H9 (cell line): ENCODE measurements at regions not wholly inside any gene's neighbourhood (a gene's known extent, or its start where the extent isn't known, plus 50 kb on each side); places are given as distances from the start of the nearest gene placed in this dataset.

Source experiments
- DNase-seq: peaks from one replicate; pipeline ENCODE4 v3.0.0-alpha.2; 2017
- H2AFZ ChIP-seq: one replicate; pipeline ENCODE4 v1.6.1; 2013; ENCODE audit warnings: mild to moderate bottlenecking, low read length, control low read depth, moderate library complexity
- H2AK5ac ChIP-seq: 2 replicates; pipeline ENCODE4 v1.6.1; 2013; ENCODE audit warnings: low read length, control low read depth, mixed read lengths; ENCODE audit not compliant: insufficient read length
- H2BK120ac ChIP-seq: one replicate; pipeline ENCODE4 v1.6.1; 2013; ENCODE audit warnings: low read depth, mild to moderate bottlenecking, low read length, control low read depth, inconsistent platforms; ENCODE audit not compliant: poor library complexity, severe bottlenecking
- H2BK12ac ChIP-seq: 2 replicates; pipeline ENCODE4 v1.6.1; 2013; ENCODE audit warnings: low read length, control low read depth, mixed read lengths, low read depth; ENCODE audit not compliant: insufficient read length
- H2BK15ac ChIP-seq: 2 replicates; pipeline ENCODE4 v1.6.1; 2013; ENCODE audit warnings: low read depth, low read length, control low read depth
- H2BK20ac ChIP-seq: one replicate; pipeline ENCODE4 v1.6.1; 2013; ENCODE audit warnings: low read depth, mild to moderate bottlenecking, low read length, control low read depth, inconsistent platforms; ENCODE audit not compliant: poor library complexity, severe bottlenecking
- H2BK5ac ChIP-seq: 2 replicates; pipeline ENCODE4 v1.6.1; 2013; ENCODE audit warnings: low read length, control low read depth, mixed read lengths; ENCODE audit not compliant: insufficient read length
- H3K14ac ChIP-seq: 2 replicates; pipeline ENCODE4 v1.6.1; 2013; ENCODE audit warnings: low read length, control low read depth; ENCODE audit not compliant: insufficient read depth
- H3K18ac ChIP-seq: 2 replicates; pipeline ENCODE4 v1.6.1; 2013; ENCODE audit warnings: low read depth, mild to moderate bottlenecking, mixed read lengths, low read length, control low read depth; ENCODE audit not compliant: insufficient read length
- H3K23ac ChIP-seq: 2 replicates; pipeline ENCODE4 v1.6.1; 2013; ENCODE audit warnings: low read length, control low read depth, mixed read lengths, low read depth; ENCODE audit not compliant: insufficient read length
- H3K23me2 ChIP-seq: 2 replicates; pipeline ENCODE4 v1.6.1; 2013; ENCODE audit warnings: low read depth, mild to moderate bottlenecking, mixed read lengths, low read length, control low read depth; ENCODE audit not compliant: insufficient read length, poor library complexity, severe bottlenecking
- H3K27ac ChIP-seq: 2 replicates; pipeline ENCODE4 v1.5.1; 2013; ENCODE audit warnings: low read length, control low read depth, mixed read lengths, low read depth; ENCODE audit not compliant: insufficient read length
- H3K27me3 ChIP-seq: 2 replicates; pipeline ENCODE4 v1.6.1; 2013; ENCODE audit warnings: low read length, control low read depth, inconsistent platforms; ENCODE audit not compliant: insufficient read depth
- H3K4ac ChIP-seq: 2 replicates; pipeline ENCODE4 v1.6.1; 2013; ENCODE audit warnings: low read depth, mild to moderate bottlenecking, control low read depth, inconsistent platforms, low read length, moderate library complexity
- H3K4me1 ChIP-seq: 2 replicates; pipeline ENCODE4 v1.6.1; 2013; ENCODE audit warnings: low read length, control low read depth, inconsistent platforms; ENCODE audit not compliant: insufficient read depth
- H3K4me2 ChIP-seq: 2 replicates; pipeline ENCODE4 v1.6.1; 2013; ENCODE audit warnings: low read length, control low read depth, mixed read lengths; ENCODE audit not compliant: insufficient read length, insufficient read depth
- H3K56ac ChIP-seq: 2 replicates; pipeline ENCODE4 v1.6.1; 2013; ENCODE audit warnings: low read depth, mild to moderate bottlenecking, mixed read lengths, low read length, control low read depth; ENCODE audit not compliant: insufficient read length
- H3K79me1 ChIP-seq: 2 replicates; pipeline ENCODE4 v1.6.1; 2013; ENCODE audit warnings: low read depth, mild to moderate bottlenecking, moderate library complexity, low read length, control low read depth, inconsistent platforms; ENCODE audit not compliant: insufficient read depth, poor library complexity, severe bottlenecking
- H3K79me2 ChIP-seq: 2 replicates; pipeline ENCODE4 v1.6.1; 2013; ENCODE audit warnings: low read length, control low read depth, inconsistent platforms; ENCODE audit not compliant: insufficient read depth
- H3K9ac ChIP-seq: 2 replicates; pipeline ENCODE4 v1.6.1; 2013; ENCODE audit warnings: low read length, control low read depth, mixed read lengths; ENCODE audit not compliant: insufficient read length; ENCODE audit errors: extremely low read depth
- H3K9me3 ChIP-seq: one replicate; pipeline ENCODE4 v1.6.1; 2013; ENCODE audit warnings: low read depth, low read length, inconsistent platforms; ENCODE audit not compliant: control insufficient read depth
- H3T11ph ChIP-seq: one replicate; pipeline ENCODE4 v1.6.1; 2013; ENCODE audit warnings: mild to moderate bottlenecking, low read length, control low read depth, inconsistent platforms
- H4K20me1 ChIP-seq: one replicate; pipeline ENCODE4 v1.6.1; 2013; ENCODE audit not compliant: control insufficient read depth, insufficient read length, insufficient read depth
- H4K5ac ChIP-seq: 2 replicates; pipeline ENCODE4 v1.6.1; 2013; ENCODE audit warnings: low read depth, mild to moderate bottlenecking, mixed read lengths, low read length, control low read depth; ENCODE audit not compliant: insufficient read length
- H4K8ac ChIP-seq: replicated peaks from 2 replicates; pipeline ENCODE4 v1.6.1; 2013; ENCODE audit warnings: low read length, control low read depth, mixed read lengths, low read depth; ENCODE audit not compliant: insufficient read length
- H4K91ac ChIP-seq: 2 replicates; pipeline ENCODE4 v1.6.1; 2013; ENCODE audit warnings: low read depth, mild to moderate bottlenecking, moderate library complexity, mixed read lengths, low read length, control low read depth; ENCODE audit not compliant: insufficient read length
- H3K27ac Mint-ChIP-seq, 3 experiments: 2 replicates in 2 of 3; 3 replicates in 1 of 3; pipeline ENCODE4 v1.8.0; 2020 to 2021; ENCODE audit warnings: mixed read lengths in 3 of 3, mild to moderate bottlenecking in 1 of 3, moderate library complexity in 1 of 3
- H3K27me3 Mint-ChIP-seq: 2 replicates; pipeline ENCODE4 v1.8.0; 2021; ENCODE audit warnings: low read depth, mild to moderate bottlenecking, moderate library complexity, mixed read lengths
- H3K36me3 Mint-ChIP-seq, 3 experiments: 2 replicates in 2 of 3; 3 replicates in 1 of 3; pipeline ENCODE4 v1.8.0; 2020 to 2021; ENCODE audit warnings: low read depth in 3 of 3, mixed read lengths in 3 of 3; ENCODE audit not compliant: insufficient read depth in 1 of 3
- H3K4me1 Mint-ChIP-seq, 2 experiments: 2 replicates each; pipeline ENCODE4 v1.8.0; 2020; ENCODE audit warnings: mixed read lengths in 2 of 2
- H3K4me3 Mint-ChIP-seq, 2 experiments: 2 replicates in 1 of 2; 3 replicates in 1 of 2; pipeline ENCODE4 v1.8.0; 2020 to 2021; ENCODE audit warnings: mild to moderate bottlenecking in 2 of 2, mixed read lengths in 2 of 2, moderate library complexity in 1 of 2
- H3K9me3 Mint-ChIP-seq, 2 experiments: 2 replicates in 1 of 2; 3 replicates in 1 of 2; pipeline ENCODE4 v1.8.0; 2020; ENCODE audit warnings: mild to moderate bottlenecking in 2 of 2, mixed read lengths in 2 of 2, moderate library complexity in 1 of 2
- CTCF ChIP-seq: fragments of 200-600 bp; sonication (generic); conservative IDR thresholded peaks from 3 replicates; pipeline ENCODE4 v1.8.0; 2021; ENCODE audit warnings: antibody characterized with exemption, mild to moderate bottlenecking
- WGBS: extraction: QIAGEN DNeasy Blood & Tissue Kit; methylation state at CpG from one replicate; pipeline ENCODE4 v1.1.7; 2013; ENCODE audit warnings: missing lambda C conversion rate, low lambda C conversion rate, mixed read lengths; ENCODE audit not compliant: insufficient read length; ENCODE audit errors: extremely low coverage; 5-methylcytosine and 5-hydroxymethylcytosine counted together

- no peak overlapping the region for H4K8ac ChIP-seq
- H3K9ac ChIP-seq: no peak overlapping the region
- peak overlapping the region; percentile 17 for H3K4me2 ChIP-seq
- Mint-ChIP-seq H3K36me3 (no peaks in the 10 kb centered on the region), H3K27me3 (no peaks in the 10 kb centered on the region), H3K4me3 (no peak overlapping the region), H3K27ac (peak overlapping the region in 2 of 3 experiments; percentile 32 to 93; a peak in 2 of 7 replicates), H3K9me3 (no peaks in the 10 kb centered on the region; a peak in 1 of 5 replicates), H3K4me1 (peaks cover 35 to 41% of the 10 kb centered on the region in 2 experiments)
- no peak overlapping the region for H2BK120ac ChIP-seq
- H2AK5ac ChIP-seq: no peak overlapping the region
- H2BK12ac ChIP-seq: no peak overlapping the region
- no peak overlapping the region for H3T11ph ChIP-seq
- peaks cover 22% of the 10 kb centered on the region for H3K4me1 ChIP-seq
- no peak overlapping the region for H2BK20ac ChIP-seq
- no peaks in the 10 kb centered on the region for H3K9me3 ChIP-seq
- no peak for TF ChIP-seq CTCF
- H3K56ac ChIP-seq: no peak overlapping the region
- H2BK5ac ChIP-seq: no peak overlapping the region
- no peak overlapping the region for H3K27ac ChIP-seq
- H3K27me3 ChIP-seq: no peaks in the 10 kb centered on the region
- H2BK15ac ChIP-seq: no peak overlapping the region
- no peak overlapping the region for H3K4ac ChIP-seq
- no peaks in the 10 kb centered on the region for H3K79me1 ChIP-seq
- no peak overlapping the region for H4K91ac ChIP-seq
- H3K23ac ChIP-seq: no peak overlapping the region
- H4K5ac ChIP-seq: no peak overlapping the region
- no peak overlapping the region for H3K18ac ChIP-seq
- WGBS: no CpG with 5 or more reads among the region's 5 CpGs
- H2AFZ ChIP-seq: no peak overlapping the region
- no peaks in the 10 kb centered on the region for H3K79me2 ChIP-seq
- no peak overlapping the region for H3K14ac ChIP-seq
- DNase-seq: no peak
- no peaks in the 10 kb centered on the region for H4K20me1 ChIP-seq
- H3K23me2 ChIP-seq: peaks cover 2% of the 10 kb centered on the region
Measured at GRCh38 chr20:51886891-51887608, 84.7 kb upstream of the SALL4 start.
